LNCAP (cell line): ENCODE measurements at regions not wholly inside any gene's neighbourhood (a gene's known extent, or its start where the extent isn't known, plus 50 kb on each side); places are given as distances from the start of the nearest gene placed in this dataset.

Experiments used
- CTCF ChIP-seq: fragments of 450-650 bp; IDR thresholded peaks from 2 replicates; pipeline ENCODE4 v1.5.1; 2017; ENCODE audit warnings: mild to moderate bottlenecking

- no peak for TF ChIP-seq CTCF
Observed at GRCh38 chr18:22690556-22690955, 242.6 kb upstream of the RBBP8 start.

GRCh38 chr18:22691946-22692710 lies 241.0 kb upstream of the RBBP8 start:
- TF ChIP-seq CTCF, result no peak

GRCh38 chr18:22694954-22695353 lies 238.2 kb upstream of the RBBP8 start:
- no peak for TF ChIP-seq CTCF

GRCh38 chr18:22695674-22696073 lies 237.5 kb upstream of the RBBP8 start:
- TF ChIP-seq CTCF, result no peak

- no peak for TF ChIP-seq CTCF
Observed at GRCh38 chr18:22697561-22697960, 235.6 kb upstream of the RBBP8 start.

GRCh38 chr18:22698711-22699110 lies 234.4 kb upstream of the RBBP8 start:
- no peak for TF ChIP-seq CTCF

GRCh38 chr18:22699629-22700028 lies 233.5 kb upstream of the RBBP8 start:
- no peak for TF ChIP-seq CTCF

GRCh38 chr18:22700920-22701319 lies 232.2 kb upstream of the RBBP8 start:
- no peak for TF ChIP-seq CTCF
